ENCODE measurements at regions not wholly inside any gene's neighbourhood (a gene's known extent, or its start where the extent isn't known, plus 50 kb on each side); places are given as distances from the start of the nearest gene placed in this dataset.
"Not testable (repeated sequence)": the region's sequence is repeated elsewhere in the genome, so short reads cannot be mapped to it uniquely, and the experiment has no call there.

GRCh38 chr7:69090936-69091335 lies 507.3 kb upstream of the AUTS2 start:
- no peak for DNase-seq (ENCODE audit: low read depth)

- no peak for DNase-seq (ENCODE audit: low read depth)
Observed at GRCh38 chr7:69091521-69091920, 506.8 kb upstream of the AUTS2 start.

- DNase-seq (ENCODE audit: low read depth) = no peak
Observed at GRCh38 chr7:69095127-69095526, 503.1 kb upstream of the AUTS2 start.

GRCh38 chr7:69095649-69096048 lies 502.6 kb upstream of the AUTS2 start:
- DNase-seq (ENCODE audit: low read depth) = no peak

- no peak for DNase-seq (ENCODE audit: low read depth)
Observed at GRCh38 chr7:69104023-69104422, 494.3 kb upstream of the AUTS2 start.

GRCh38 chr7:69105092-69105491 lies 493.2 kb upstream of the AUTS2 start:
- DNase-seq (ENCODE audit: low read depth) = no peak

- no peak for DNase-seq (ENCODE audit: low read depth)
Observed at GRCh38 chr7:69105981-69106380, 492.3 kb upstream of the AUTS2 start.

- not testable (repeated sequence) for DNase-seq (ENCODE audit: low read depth)
Observed at GRCh38 chr7:69106449-69106848, 491.8 kb upstream of the AUTS2 start.

GRCh38 chr7:69106946-69107345 lies 491.3 kb upstream of the AUTS2 start:
- not testable (repeated sequence) for DNase-seq (ENCODE audit: low read depth)

- DNase-seq (ENCODE audit: low read depth) = no peak
Observed at GRCh38 chr7:69108097-69108496, 490.2 kb upstream of the AUTS2 start.

GRCh38 chr7:69109246-69109645 lies 489.0 kb upstream of the AUTS2 start:
- DNase-seq (ENCODE audit: low read depth) = no peak

GRCh38 chr7:69109879-69110278 lies 488.4 kb upstream of the AUTS2 start:
- no peak for DNase-seq (ENCODE audit: low read depth)

GRCh38 chr7:69110450-69111050 lies 487.7 kb upstream of the AUTS2 start:
- no peak for DNase-seq (ENCODE audit: low read depth)

GRCh38 chr7:69114374-69114773 lies 483.9 kb upstream of the AUTS2 start:
- no peak for DNase-seq (ENCODE audit: low read depth)

GRCh38 chr7:69115788-69116187 lies 482.5 kb upstream of the AUTS2 start:
- peak; percentile 17 for DNase-seq (ENCODE audit: low read depth)

- not testable (repeated sequence) for DNase-seq (ENCODE audit: low read depth)
Observed at GRCh38 chr7:69116196-69116595, 482.1 kb upstream of the AUTS2 start.

- DNase-seq (ENCODE audit: low read depth) = no peak
Observed at GRCh38 chr7:69122953-69123352, 475.3 kb upstream of the AUTS2 start.

- DNase-seq (ENCODE audit: low read depth) = no peak
Observed at GRCh38 chr7:69126896-69127479, 471.3 kb upstream of the AUTS2 start.

GRCh38 chr7:69129524-69129923 lies 468.8 kb upstream of the AUTS2 start:
- DNase-seq (ENCODE audit: low read depth) = no peak

GRCh38 chr7:69129951-69130350 lies 468.3 kb upstream of the AUTS2 start:
- no peak for DNase-seq (ENCODE audit: low read depth)

GRCh38 chr7:69130396-69130795 lies 467.9 kb upstream of the AUTS2 start:
- DNase-seq (ENCODE audit: low read depth) = no peak

- no peak for DNase-seq (ENCODE audit: low read depth)
Observed at GRCh38 chr7:69134316-69134715, 464.0 kb upstream of the AUTS2 start.

- peak; percentile 11 for DNase-seq (ENCODE audit: low read depth)
Observed at GRCh38 chr7:69147631-69148030, 450.6 kb upstream of the AUTS2 start.
